GM18861 (cell line): ENCODE measurements at regions not wholly inside any gene's neighbourhood (a gene's known extent, or its start where the extent isn't known, plus 50 kb on each side); places are given as distances from the start of the nearest gene placed in this dataset.
"Not testable (repeated sequence)": the region's sequence is repeated elsewhere in the genome, so short reads cannot be mapped to it uniquely, and the experiment has no call there.

Source experiments
- ATAC-seq: cut with Tn5 transposase; IDR thresholded peaks from one replicate; pipeline ENCODE4 v1.9.1; 2021; ENCODE audit not compliant: unreplicated experiment

GRCh38 chr16:73415286-73415685 is 367.4 kb upstream of the ZFHX3 start:
- no peak for ATAC-seq

GRCh38 chr16:73414638-73415037 is 366.7 kb upstream of the ZFHX3 start:
- ATAC-seq, result no peak

DNA sequence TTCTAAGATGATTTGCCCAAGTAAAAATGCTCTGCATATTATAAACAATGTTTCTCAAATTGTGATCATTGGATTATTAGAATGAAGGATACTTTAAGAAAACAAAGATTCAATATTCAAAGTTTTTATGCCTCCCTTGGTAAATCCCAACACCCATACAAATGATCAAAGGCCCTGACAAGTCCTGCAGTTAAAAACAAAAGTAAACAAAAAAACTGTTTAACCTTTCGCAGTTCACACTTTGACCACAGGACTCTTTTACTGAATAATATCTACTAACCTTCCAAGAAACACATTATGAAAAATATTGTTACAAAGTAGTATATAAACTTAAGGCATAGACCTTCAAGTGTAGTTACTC is 365.9 kb upstream of the ZFHX3 start:
- no peak for ATAC-seq

DNA sequence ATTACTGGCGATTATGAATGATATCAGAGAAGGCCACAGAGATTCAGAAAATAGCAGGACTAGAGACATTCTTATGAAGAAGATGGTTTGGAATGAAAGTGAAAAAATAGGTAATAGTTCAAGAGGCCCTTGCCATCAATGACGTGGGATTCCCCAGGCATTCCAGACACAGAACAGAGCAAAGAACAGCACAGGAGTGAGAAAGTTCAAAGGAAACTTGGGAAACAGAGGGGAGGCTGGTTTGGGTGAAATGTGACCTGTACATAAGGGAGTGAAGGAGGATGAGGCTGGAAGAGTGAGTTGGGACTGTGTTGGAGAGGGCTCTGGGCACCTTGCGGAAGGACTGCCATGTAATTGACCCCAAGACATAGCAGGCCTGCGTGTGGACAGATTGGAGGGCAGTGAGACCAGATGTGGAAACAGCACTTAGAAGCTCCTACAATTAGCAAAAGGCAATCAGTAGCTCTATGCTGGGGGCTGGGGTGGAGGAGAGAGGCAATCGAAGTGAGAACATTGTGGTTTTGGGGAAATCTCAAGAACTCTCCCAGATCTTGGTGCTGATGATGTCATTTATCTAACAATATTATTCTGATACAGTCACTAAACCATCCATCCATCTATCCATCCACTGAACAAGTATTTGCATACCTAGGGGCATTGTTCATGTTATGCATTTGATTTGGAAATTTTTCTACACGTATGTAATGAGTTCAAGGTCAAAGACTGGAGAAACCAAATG is 365.3 kb upstream of the ZFHX3 start:
- no peak for ATAC-seq

DNA sequence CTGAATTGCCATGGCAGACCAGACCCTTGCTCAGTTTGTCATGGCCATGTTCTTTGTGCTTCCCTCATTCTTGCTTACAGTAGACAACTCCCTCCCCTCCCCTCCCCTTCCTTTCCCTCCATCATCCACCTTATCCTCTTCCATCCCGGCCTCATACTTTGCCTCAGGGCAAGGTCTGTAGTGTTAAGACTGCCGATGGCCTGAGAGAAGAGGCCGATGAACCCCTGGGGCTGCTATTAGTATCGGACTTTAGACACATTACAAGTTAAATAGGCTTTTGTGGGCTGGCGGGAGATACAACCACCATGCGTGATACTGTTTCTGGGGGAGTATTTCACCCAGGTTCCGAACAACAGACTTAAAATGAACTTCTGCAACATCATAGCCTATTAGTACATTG is 364.5 kb upstream of the ZFHX3 start:
- no peak for ATAC-seq

GRCh38 chr16:73408716-73409115 is 360.8 kb upstream of the ZFHX3 start:
- no peak for ATAC-seq

- no peak for ATAC-seq
Measured at GRCh38 chr16:73408311-73408710, 360.4 kb upstream of the ZFHX3 start.

DNA sequence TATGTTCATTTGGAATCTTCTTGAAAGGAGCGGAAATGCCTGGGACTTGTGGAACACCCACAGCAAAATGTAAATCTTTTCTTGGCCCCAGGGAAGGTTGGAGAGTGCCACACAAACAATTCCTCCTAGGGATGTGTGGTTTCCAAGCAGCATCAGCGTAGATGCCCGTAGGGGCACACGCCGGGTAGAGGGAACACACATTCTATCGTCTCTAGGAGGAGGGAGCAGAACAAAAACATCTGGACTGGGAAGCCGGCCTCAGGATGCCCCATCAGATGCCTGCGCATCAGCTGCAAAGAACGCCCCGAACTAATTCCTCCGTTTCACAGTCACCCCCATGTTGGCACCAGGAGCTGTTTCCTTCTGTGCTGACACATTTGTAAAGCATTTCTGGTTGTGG is 357.9 kb upstream of the ZFHX3 start:
- ATAC-seq, result no peak

DNA sequence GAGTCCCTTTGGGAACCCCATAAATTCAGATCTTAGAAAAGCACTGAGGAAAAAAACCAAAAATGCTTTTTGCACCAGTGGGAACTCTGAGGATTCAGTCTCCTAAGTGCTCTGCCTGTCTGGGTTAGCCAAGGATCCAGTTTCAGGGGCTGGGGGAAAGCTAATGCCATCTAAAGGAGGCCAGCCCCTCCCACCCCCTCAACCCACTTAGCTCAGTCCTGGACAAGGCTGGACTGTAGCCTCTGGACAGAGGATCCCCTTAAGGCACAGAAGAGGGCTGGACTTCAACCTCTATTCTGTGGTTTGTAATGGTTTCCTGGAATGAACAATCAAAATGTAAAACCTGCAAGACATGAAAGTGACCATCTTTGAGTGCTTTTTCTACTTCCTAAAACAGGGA is 356.1 kb upstream of the ZFHX3 start:
- ATAC-seq, result no peak

GRCh38 chr16:73403291-73403690 is 355.4 kb upstream of the ZFHX3 start:
- no peak for ATAC-seq

GRCh38 chr16:73400951-73401350 is 353.0 kb upstream of the ZFHX3 start:
- no peak for ATAC-seq

- no peak for ATAC-seq
Measured at GRCh38 chr16:73399997-73400396, 352.1 kb upstream of the ZFHX3 start.

GRCh38 chr16:73399486-73399885 is 351.6 kb upstream of the ZFHX3 start:
- ATAC-seq, result no peak

- not testable (repeated sequence) for ATAC-seq
Measured at GRCh38 chr16:73398604-73399003, 350.7 kb upstream of the ZFHX3 start.

DNA sequence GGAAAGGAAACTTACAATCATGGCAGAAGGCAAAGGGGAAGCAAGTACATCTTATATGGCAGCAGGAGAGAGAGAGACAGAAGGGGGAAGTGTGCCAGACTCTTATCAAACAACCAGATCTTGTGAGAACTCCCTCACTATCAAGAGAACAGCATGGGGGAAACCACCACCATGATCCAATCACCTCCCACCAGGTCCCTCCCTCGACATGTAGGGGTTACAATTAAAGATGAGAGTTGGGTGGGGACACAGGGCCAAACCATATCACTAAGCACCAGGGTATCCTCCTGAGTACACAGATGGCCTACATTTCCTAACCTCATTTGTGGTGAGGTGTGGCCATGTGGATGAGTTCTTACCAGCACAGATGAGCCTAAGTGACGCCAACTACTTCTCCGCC is 348.6 kb upstream of the ZFHX3 start:
- ATAC-seq, result no peak

DNA sequence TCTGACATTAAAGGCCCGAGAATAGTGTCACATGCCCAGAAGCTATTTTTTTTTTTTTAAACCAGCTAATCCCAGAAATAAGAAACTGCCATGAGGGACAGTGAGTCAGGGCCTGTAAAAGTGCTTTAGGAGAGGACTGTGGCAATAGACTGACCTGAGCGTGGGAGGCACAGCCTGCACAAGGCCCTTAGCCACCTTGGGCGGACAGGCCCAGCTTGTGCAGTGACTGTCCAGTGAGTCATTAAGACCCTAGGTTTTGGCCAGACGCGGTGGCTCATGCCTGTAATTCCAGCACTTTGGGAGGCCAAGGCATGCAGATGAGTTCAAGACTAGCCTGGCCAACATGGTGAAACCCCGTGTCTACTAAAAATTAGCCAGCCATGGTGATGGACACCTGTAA is 343.0 kb upstream of the ZFHX3 start:
- no peak for ATAC-seq

DNA sequence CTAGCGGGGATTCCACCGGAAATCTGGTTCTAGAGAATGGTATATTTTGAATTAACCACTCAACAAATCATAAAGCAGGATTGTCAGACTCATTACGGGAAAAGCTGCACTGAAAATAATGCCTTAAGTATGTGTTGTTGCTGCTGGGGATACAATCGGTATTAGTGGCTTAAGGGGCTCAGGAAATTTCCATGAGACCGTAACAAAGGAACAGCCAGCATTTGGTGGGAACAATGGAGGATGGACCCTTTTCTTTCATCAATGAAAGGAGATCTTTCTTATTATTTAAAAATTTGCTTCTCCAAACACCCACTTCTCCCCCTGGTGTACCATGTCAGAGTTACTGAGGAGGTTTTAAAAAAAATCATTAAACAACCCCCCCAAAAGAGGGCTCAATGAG is 342.6 kb upstream of the ZFHX3 start:
- ATAC-seq, result no peak

DNA sequence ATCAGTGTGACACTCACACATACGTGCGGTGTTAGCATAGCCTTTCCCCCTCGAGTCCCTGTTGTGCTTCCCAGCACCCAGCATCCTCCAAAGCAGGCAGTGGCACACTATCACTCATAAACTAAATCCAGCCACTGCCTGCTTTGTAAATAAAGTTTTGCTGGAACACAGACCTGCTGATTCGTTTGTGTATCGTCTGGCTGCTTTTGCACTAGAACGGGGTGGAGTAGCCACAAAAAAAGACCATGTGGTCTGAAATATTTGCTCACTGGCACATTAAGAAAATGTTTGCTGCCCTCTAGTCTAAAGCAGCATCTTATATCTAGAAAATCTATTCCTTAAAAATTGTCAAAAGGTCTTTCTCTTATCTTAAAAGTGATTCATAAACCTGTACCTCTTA is 341.2 kb upstream of the ZFHX3 start:
- ATAC-seq, result no peak

DNA sequence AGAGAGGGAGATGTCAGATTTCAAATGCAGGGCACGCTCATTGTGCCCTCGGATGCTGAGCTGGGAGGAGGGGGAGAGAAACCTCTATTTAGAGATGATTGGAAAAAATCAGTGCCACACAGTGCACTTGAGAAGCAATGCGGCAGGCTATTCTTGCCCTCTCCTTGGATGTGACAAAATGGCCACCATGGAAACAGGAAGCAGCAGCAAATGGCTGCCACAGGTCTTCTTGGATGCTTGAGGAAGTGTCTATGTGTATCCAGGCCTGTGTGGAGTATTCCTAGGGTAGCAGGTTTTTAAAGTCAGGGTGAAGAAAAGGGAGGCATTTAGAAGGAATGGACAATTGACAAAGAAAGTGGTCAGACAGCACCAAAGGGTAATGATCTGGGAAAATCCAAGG is 340.1 kb upstream of the ZFHX3 start:
- ATAC-seq, result no peak

GRCh38 chr16:73385696-73386095 is 337.8 kb upstream of the ZFHX3 start:
- ATAC-seq, result no peak

DNA sequence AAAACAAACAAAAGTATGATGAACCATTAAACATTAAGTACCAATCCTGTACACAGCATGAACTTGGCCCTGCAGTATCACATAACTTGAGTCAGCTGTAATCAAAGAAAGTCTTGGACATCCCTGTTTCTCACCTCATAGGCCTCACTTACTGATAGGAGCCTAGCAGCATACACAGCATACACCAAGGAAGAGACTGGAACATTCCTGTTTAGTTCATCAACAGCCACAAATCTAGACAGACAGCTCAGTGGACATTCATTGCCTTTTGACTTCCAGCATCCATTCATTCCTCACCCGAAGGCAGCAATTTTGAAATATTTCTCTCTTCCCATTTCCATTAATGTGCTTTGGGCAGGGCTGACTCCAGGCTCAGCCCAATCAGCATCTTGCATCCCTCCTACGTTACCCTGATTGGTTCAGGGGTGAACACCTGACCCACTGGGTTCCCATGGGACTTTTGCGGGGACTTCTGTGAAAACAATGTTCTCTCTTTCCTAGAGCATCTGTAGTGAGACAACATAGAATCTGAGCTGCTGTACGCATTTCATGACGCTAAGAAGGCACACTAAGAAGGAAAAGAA is 336.7 kb upstream of the ZFHX3 start:
- ATAC-seq, result no peak

GRCh38 chr16:73383988-73384365 is 336.0 kb upstream of the ZFHX3 start:
- no peak for ATAC-seq
